Keratinocyte (primary cell): ENCODE measurements at regions not wholly inside any gene's neighbourhood (a gene's known extent, or its start where the extent isn't known, plus 50 kb on each side); places are given as distances from the start of the nearest gene placed in this dataset.

Experiments used
- DNase-seq: peaks from one replicate; pipeline ENCODE4 v3.0.0-alpha.2; 2011; ENCODE audit warnings: low read depth, missing footprints, low spot score
- FAIRE-seq: peaks from 2 replicates; lab custom pipeline; 2011; peaks lifted over from hg19 to GRCh38; lab: Jason Lieb, UNC
- H2AFZ ChIP-seq: 2 replicates; pipeline ENCODE4 v1.6.0; 2012; ENCODE audit warnings: low read length, control low read depth, inconsistent platforms; ENCODE audit not compliant: control insufficient read depth
- H3K27ac ChIP-seq: 2 replicates; pipeline ENCODE4 v1.5.1; 2011; ENCODE audit warnings: low read length; ENCODE audit not compliant: control insufficient read depth, insufficient read depth
- H3K27me3 ChIP-seq: 3 replicates; pipeline ENCODE4 v1.6.0; 2011; ENCODE audit warnings: low read length; ENCODE audit not compliant: control insufficient read depth, insufficient read depth; ENCODE audit errors: extremely low read depth
- H3K36me3 ChIP-seq, 2 experiments: 2 replicates in 1 of 2; 3 replicates in 1 of 2; pipeline ENCODE4 v1.5.1; 2011; ENCODE audit warnings: low read length in 2 of 2, mild to moderate bottlenecking in 1 of 2; ENCODE audit not compliant: control insufficient read depth in 2 of 2, insufficient read depth in 2 of 2; ENCODE audit errors: extremely low read depth in 1 of 2
- H3K4me1 ChIP-seq: 3 replicates; pipeline ENCODE4 v1.5.1; 2011; ENCODE audit warnings: low read length; ENCODE audit not compliant: control insufficient read depth, insufficient read depth; ENCODE audit errors: extremely low read depth
- H3K4me2 ChIP-seq: 3 replicates; pipeline ENCODE4 v1.6.0; 2011; ENCODE audit warnings: low read depth, low read length; ENCODE audit not compliant: control insufficient read depth, insufficient read depth; ENCODE audit errors: extremely low read depth
- H3K4me3 ChIP-seq, 3 experiments: fragments of 200-600 bp in 1 of 3; sonication (generic) in 1 of 3; 2 replicates in 2 of 3; 3 replicates in 1 of 3; pipeline ENCODE4 v1.5.1; 2011 to 2016; ENCODE audit warnings: low read length in 3 of 3, mild to moderate bottlenecking in 3 of 3, control low read depth in 2 of 3, inconsistent platforms in 1 of 3, low read depth in 1 of 3, mixed read lengths in 1 of 3, mixed run types in 1 of 3, moderate library complexity in 1 of 3; ENCODE audit not compliant: control insufficient read depth in 2 of 3, insufficient read depth in 2 of 3; ENCODE audit errors: extremely low read depth in 1 of 3
- H3K79me2 ChIP-seq: 2 replicates; pipeline ENCODE4 v1.6.0; 2012; ENCODE audit warnings: low read length; ENCODE audit not compliant: control insufficient read depth, insufficient read depth
- H3K9ac ChIP-seq: 3 replicates; pipeline ENCODE4 v1.6.0; 2011; ENCODE audit warnings: low read length; ENCODE audit not compliant: control insufficient read depth, insufficient read depth; ENCODE audit errors: extremely low read depth
- H3K9me1 ChIP-seq: 3 replicates; pipeline ENCODE4 v1.6.0; 2011; ENCODE audit warnings: low read length; ENCODE audit not compliant: control insufficient read depth, insufficient read depth; ENCODE audit errors: extremely low read depth
- H3K9me3 ChIP-seq: 2 replicates; pipeline ENCODE4 v1.5.1; 2012; ENCODE audit warnings: low read depth, low read length; ENCODE audit not compliant: control insufficient read depth
- H4K20me1 ChIP-seq: 3 replicates; pipeline ENCODE4 v1.6.0; 2011; ENCODE audit warnings: low read length; ENCODE audit not compliant: control insufficient read depth, insufficient read depth; ENCODE audit errors: extremely low read depth
- EZH2 ChIP-seq: IDR thresholded peaks from one replicate; pipeline ENCODE4 v1.6.1; 2012; ENCODE audit warnings: inconsistent platforms, mild to moderate bottlenecking, low read length, moderate library complexity
- dilution Hi-C: fragments of 300-500 bp; cut with MboI; formaldehyde crosslinking; loops from one replicate; pipeline ENCODE4 v1.7.0; 2020; ENCODE audit warnings: low sequenced_read_pairs; ENCODE audit not compliant: extremely low pct_ligation_motif_present
- TF ChIP-seq, protein P1 (sequence below), 3 experiments: IDR thresholded peaks in 1 of 3; conservative IDR thresholded peaks in 1 of 3; optimal IDR thresholded peaks in 1 of 3; 2 replicates in 2 of 3; 3 replicates in 1 of 3; pipeline versions ENCODE3 to v1.5.1; 2011; ENCODE audit warnings: low read length in 3 of 3, mild to moderate bottlenecking in 3 of 3, moderate library complexity in 2 of 3, control low read depth in 1 of 3, inconsistent platforms in 1 of 3; ENCODE audit not compliant: insufficient read depth in 2 of 3; ENCODE audit errors: extremely low read depth in 1 of 3

DNA sequence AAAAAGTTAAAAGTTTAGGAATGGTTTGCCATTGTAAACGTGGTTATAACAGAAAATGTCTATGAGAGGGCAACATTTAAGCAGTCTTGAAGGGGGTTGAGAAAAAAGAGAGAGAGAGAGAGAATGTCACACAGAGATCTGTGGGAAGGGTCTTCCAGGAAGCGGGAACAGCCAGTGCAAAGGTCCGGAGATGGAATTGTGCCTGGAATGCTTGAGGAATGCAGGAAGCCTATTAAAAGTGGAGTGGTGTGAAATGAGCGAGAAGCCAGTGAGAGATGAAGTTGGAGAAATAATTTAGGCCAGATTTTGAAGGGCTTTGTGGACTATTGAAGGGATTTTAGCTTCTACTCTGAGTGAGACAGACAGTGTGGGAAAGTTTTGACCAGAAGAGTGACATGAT, 406.8 kb upstream of the TBX3 start:
- H3K4me1 ChIP-seq: no peaks in the 10 kb centered on the region
- FAIRE-seq: no peak
- no peak overlapping the region for H3K9ac ChIP-seq
- H3K9me1 ChIP-seq: no peaks in the 10 kb centered on the region
- dilution Hi-C loops: no loop called here
- H3K27ac ChIP-seq: no peak overlapping the region
- TF ChIP-seq, protein P1, sequence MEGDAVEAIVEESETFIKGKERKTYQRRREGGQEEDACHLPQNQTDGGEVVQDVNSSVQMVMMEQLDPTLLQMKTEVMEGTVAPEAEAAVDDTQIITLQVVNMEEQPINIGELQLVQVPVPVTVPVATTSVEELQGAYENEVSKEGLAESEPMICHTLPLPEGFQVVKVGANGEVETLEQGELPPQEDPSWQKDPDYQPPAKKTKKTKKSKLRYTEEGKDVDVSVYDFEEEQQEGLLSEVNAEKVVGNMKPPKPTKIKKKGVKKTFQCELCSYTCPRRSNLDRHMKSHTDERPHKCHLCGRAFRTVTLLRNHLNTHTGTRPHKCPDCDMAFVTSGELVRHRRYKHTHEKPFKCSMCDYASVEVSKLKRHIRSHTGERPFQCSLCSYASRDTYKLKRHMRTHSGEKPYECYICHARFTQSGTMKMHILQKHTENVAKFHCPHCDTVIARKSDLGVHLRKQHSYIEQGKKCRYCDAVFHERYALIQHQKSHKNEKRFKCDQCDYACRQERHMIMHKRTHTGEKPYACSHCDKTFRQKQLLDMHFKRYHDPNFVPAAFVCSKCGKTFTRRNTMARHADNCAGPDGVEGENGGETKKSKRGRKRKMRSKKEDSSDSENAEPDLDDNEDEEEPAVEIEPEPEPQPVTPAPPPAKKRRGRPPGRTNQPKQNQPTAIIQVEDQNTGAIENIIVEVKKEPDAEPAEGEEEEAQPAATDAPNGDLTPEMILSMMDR (optimal IDR thresholded peaks at IDR 0.05 in 1 of 3, IDR thresholded peaks at IDR 0.05 in 1 of 3, conservative IDR thresholded peaks at IDR 0.05 in 1 of 3; ENCODE audit: extremely low read depth in 1 of 3, insufficient read depth in 2 of 3, low read length in 3 of 3): no peak
- TF ChIP-seq EZH2: no peak
- H2AFZ ChIP-seq: no peak overlapping the region
- H3K27me3 ChIP-seq: no peaks in the 10 kb centered on the region
- no peak for DNase-seq
- no peak overlapping the region for H3K4me2 ChIP-seq
- H3K4me3 ChIP-seq: no peak overlapping the region
- no peaks in the 10 kb centered on the region for H3K79me2 ChIP-seq
- no peaks in the 10 kb centered on the region for H4K20me1 ChIP-seq
- no peaks in the 10 kb centered on the region for H3K9me3 ChIP-seq
- H3K36me3 ChIP-seq: no peaks in the 10 kb centered on the region

DNA sequence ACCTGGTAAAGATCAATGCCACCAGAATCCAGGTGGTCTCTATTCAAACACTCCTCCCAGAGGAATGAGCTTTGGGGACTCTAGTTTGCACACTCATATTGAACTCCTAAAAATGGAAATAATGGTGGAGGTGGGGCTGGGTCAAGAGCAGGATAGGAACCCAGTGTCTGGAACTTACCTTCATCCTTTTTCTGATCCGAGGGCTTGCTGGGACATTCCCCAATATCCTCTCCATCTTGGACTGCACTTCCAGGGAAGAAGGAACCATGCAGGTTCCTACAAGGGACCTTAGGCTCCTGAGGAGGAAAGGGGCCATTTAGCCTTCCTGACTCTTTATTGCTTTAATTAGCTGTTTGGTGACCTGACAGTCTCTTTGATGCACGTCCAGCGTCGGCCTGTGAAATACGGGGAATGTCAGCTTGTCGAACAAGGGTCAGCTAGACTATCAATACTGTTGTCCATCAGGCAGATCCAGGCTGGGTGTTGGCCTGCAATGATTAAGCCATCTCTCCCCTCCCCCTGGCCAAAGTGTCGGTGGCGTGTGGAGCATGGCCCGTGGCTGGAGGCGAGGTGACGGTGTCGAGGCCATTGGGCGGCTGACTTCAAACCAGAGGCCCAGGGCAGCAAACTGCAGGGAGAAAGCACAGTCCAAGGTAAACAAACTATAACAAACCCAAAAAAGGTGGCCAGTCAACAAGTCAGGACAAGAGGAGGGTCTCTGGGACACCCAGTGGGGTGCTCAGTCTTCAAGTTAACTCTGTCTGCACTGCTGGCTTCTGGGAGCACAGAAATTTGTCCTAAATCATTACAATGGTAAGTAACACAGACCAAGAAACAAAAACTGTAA, 405.2 kb upstream of the TBX3 start:
- Histone ChIP-seq H2AFZ (no peak overlapping the region), H3K27ac (no peak overlapping the region), H3K4me1 (no peaks in the 10 kb centered on the region), H3K27me3 (no peaks in the 10 kb centered on the region), H3K79me2 (no peaks in the 10 kb centered on the region), H3K36me3 (no peaks in the 10 kb centered on the region), H3K9me3 (no peaks in the 10 kb centered on the region), H3K4me3 (no peak overlapping the region), H3K9me1 (no peaks in the 10 kb centered on the region), H4K20me1 (no peaks in the 10 kb centered on the region), H3K4me2 (no peak overlapping the region), H3K9ac (no peak overlapping the region)
- FAIRE-seq (no peak), DNase-seq (no peak)
- TF ChIP-seq, protein P1 (optimal IDR thresholded peaks at IDR 0.05 in 1 of 3, IDR thresholded peaks at IDR 0.05 in 1 of 3, conservative IDR thresholded peaks at IDR 0.05 in 1 of 3; ENCODE audit: extremely low read depth in 1 of 3, insufficient read depth in 2 of 3, low read length in 3 of 3): no peak
- TF ChIP-seq EZH2: no peak
- dilution Hi-C loops: no loop called here
